Fibroblast of skin of scalp (primary cell): ENCODE measurements at regions not wholly inside any gene's neighbourhood (a gene's known extent, or its start where the extent isn't known, plus 50 kb on each side); places are given as distances from the start of the nearest gene placed in this dataset.

ENCODE experiments used
- DNase-seq: peaks from one replicate; pipeline ENCODE4 v3.0.0-alpha.2; 2013

- DNase-seq: no peak
These were observed 452.6 kb upstream of the TRIB2 start for GRCh38 chr2:12264146-12264545.

- peak; percentile 28 for DNase-seq
These were observed 451.1 kb upstream of the TRIB2 start for GRCh38 chr2:12265646-12266045.

- DNase-seq: no peak
These were observed 449.7 kb upstream of the TRIB2 start for GRCh38 chr2:12267042-12267441.

- no peak for DNase-seq
These were observed 447.4 kb upstream of the TRIB2 start for GRCh38 chr2:12269041-12269972.

- no peak for DNase-seq
These were observed 445.7 kb upstream of the TRIB2 start for GRCh38 chr2:12270876-12271588.

GRCh38 chr2:12271589-12271984, 445.1 kb upstream of the TRIB2 start:
- no peak for DNase-seq

GRCh38 chr2:12273111-12273510, 443.6 kb upstream of the TRIB2 start:
- DNase-seq: no peak

GRCh38 chr2:12274591-12274990, 442.1 kb upstream of the TRIB2 start:
- DNase-seq: no peak

- DNase-seq: no peak
These were observed 439.3 kb upstream of the TRIB2 start for GRCh38 chr2:12277241-12278034.

- no peak for DNase-seq
These were observed 438.5 kb upstream of the TRIB2 start for GRCh38 chr2:12278217-12278750.

- DNase-seq: no peak
These were observed 433.7 kb upstream of the TRIB2 start for GRCh38 chr2:12282780-12283695.

- peak; percentile 55 for DNase-seq
These were observed 432.7 kb upstream of the TRIB2 start for GRCh38 chr2:12284037-12284436.

- peak; percentile 53 for DNase-seq
These were observed 432.2 kb upstream of the TRIB2 start for GRCh38 chr2:12284487-12284886.

- DNase-seq: no peak
These were observed 430.4 kb upstream of the TRIB2 start for GRCh38 chr2:12286347-12286746.

- no peak for DNase-seq
These were observed 429.4 kb upstream of the TRIB2 start for GRCh38 chr2:12287220-12287751.

- no peak for DNase-seq
These were observed 428.7 kb upstream of the TRIB2 start for GRCh38 chr2:12288048-12288447.

- no peak for DNase-seq
These were observed 427.5 kb upstream of the TRIB2 start for GRCh38 chr2:12289120-12289802.

- DNase-seq: no peak
These were observed 425.4 kb upstream of the TRIB2 start for GRCh38 chr2:12291303-12291702.

- no peak for DNase-seq
These were observed 422.9 kb upstream of the TRIB2 start for GRCh38 chr2:12293874-12294273.

GRCh38 chr2:12295856-12296519, 420.7 kb upstream of the TRIB2 start:
- no peak for DNase-seq
